ENCODE measurements at regions not wholly inside any gene's neighbourhood (a gene's known extent, or its start where the extent isn't known, plus 50 kb on each side); places are given as distances from the start of the nearest gene placed in this dataset.
"Not testable (repeated sequence)": the region's sequence is repeated elsewhere in the genome, so short reads cannot be mapped to it uniquely, and the experiment has no call there.

GRCh38 chr13:67917291-67917987 lies 687.3 kb upstream of the PCDH9 start:
- no peaks in the 10 kb centered on the region for H3K36me3 ChIP-seq (ENCODE audit: insufficient read depth, low read length, poor library complexity, severe bottlenecking)
- H3K9me3 ChIP-seq (ENCODE audit: low read depth, low read length, poor library complexity, severe bottlenecking) = no peaks in the 10 kb centered on the region
- no peak overlapping the region for H3K27ac ChIP-seq (ENCODE audit: low read depth, low read length, poor library complexity, severe bottlenecking)
- BruUV-seq (replicated peaks) = no TSS peak
- no peak overlapping the region for H3K4me3 ChIP-seq (ENCODE audit: low read depth, low read length, poor library complexity, severe bottlenecking)
- TF ChIP-seq CTCF (conservative IDR thresholded peaks at IDR 0.05; ENCODE audit: low read depth, low read length) = no peak
- no peak for TF ChIP-seq EZH2 (IDR thresholded peaks at IDR 0.05; ENCODE audit: borderline replicate concordance, low read depth, low read length, poor library complexity, severe bottlenecking)
- no peaks in the 10 kb centered on the region for H3K27me3 ChIP-seq (replicated peaks; ENCODE audit: insufficient read depth, low read depth, low read length, poor library complexity)
- ChIA-PET POLR2A (ENCODE audit: low non-redundant PET) (no interaction called here), CTCF (no interaction called here)
- H3K4me1 ChIP-seq (ENCODE audit: insufficient read depth, low read length, poor library complexity, severe bottlenecking) = no peaks in the 10 kb centered on the region
- intact Hi-C loops (cut with micrococcal nuclease; ENCODE audit: unreplicated experiment) = no loop called here
- DNase-seq (ENCODE audit: low spot score) = no peak

- CTCF ChIA-PET = no interaction called here
- Histone ChIP-seq H3K9me3 (ENCODE audit: low read depth, low read length, poor library complexity, severe bottlenecking) (no peaks in the 10 kb centered on the region), H3K27ac (ENCODE audit: low read depth, low read length, poor library complexity, severe bottlenecking) (no peak overlapping the region), H3K4me1 (ENCODE audit: insufficient read depth, low read length, poor library complexity, severe bottlenecking) (no peaks in the 10 kb centered on the region), H3K36me3 (ENCODE audit: insufficient read depth, low read length, poor library complexity, severe bottlenecking) (no peaks in the 10 kb centered on the region), H3K27me3 (replicated peaks; ENCODE audit: insufficient read depth, low read depth, low read length, poor library complexity) (no peaks in the 10 kb centered on the region), H3K4me3 (ENCODE audit: low read depth, low read length, poor library complexity, severe bottlenecking) (no peak overlapping the region)
- no peak for TF ChIP-seq EZH2 (IDR thresholded peaks at IDR 0.05; ENCODE audit: borderline replicate concordance, low read depth, low read length, poor library complexity, severe bottlenecking)
- TF ChIP-seq CTCF (conservative IDR thresholded peaks at IDR 0.05; ENCODE audit: low read depth, low read length) = no peak
- no TSS peak for BruUV-seq (replicated peaks)
- no peak for DNase-seq (ENCODE audit: low spot score)
- POLR2A ChIA-PET (ENCODE audit: low non-redundant PET) = no interaction called here
- intact Hi-C loops (cut with micrococcal nuclease; ENCODE audit: unreplicated experiment) = no loop called here
These were observed 686.5 kb upstream of the PCDH9 start for GRCh38 chr13:67916650-67917049.

- ChIA-PET CTCF (no interaction called here), POLR2A (ENCODE audit: low non-redundant PET) (no interaction called here)
- Histone ChIP-seq H3K4me1 (ENCODE audit: insufficient read depth, low read length, poor library complexity, severe bottlenecking) (no peaks in the 10 kb centered on the region), H3K9me3 (ENCODE audit: low read depth, low read length, poor library complexity, severe bottlenecking) (no peaks in the 10 kb centered on the region), H3K27me3 (replicated peaks; ENCODE audit: insufficient read depth, low read depth, low read length, poor library complexity) (no peaks in the 10 kb centered on the region), H3K4me3 (ENCODE audit: low read depth, low read length, poor library complexity, severe bottlenecking) (no peak overlapping the region), H3K36me3 (ENCODE audit: insufficient read depth, low read length, poor library complexity, severe bottlenecking) (no peaks in the 10 kb centered on the region), H3K27ac (ENCODE audit: low read depth, low read length, poor library complexity, severe bottlenecking) (no peak overlapping the region)
- DNase-seq (ENCODE audit: low spot score) = no peak
- no peak for TF ChIP-seq CTCF (conservative IDR thresholded peaks at IDR 0.05; ENCODE audit: low read depth, low read length)
- intact Hi-C loops (cut with micrococcal nuclease; ENCODE audit: unreplicated experiment) = no loop called here
- BruUV-seq (replicated peaks) = no TSS peak
These were observed 684.4 kb upstream of the PCDH9 start for GRCh38 chr13:67914535-67914934.

- DNase-seq (ENCODE audit: low spot score); POLR2A ChIA-PET (ENCODE audit: low non-redundant PET); H3K27me3 ChIP-seq (replicated peaks; ENCODE audit: insufficient read depth, low read depth, low read length, poor library complexity); H3K4me3 ChIP-seq (ENCODE audit: low read depth, low read length, poor library complexity, severe bottlenecking); H3K27ac ChIP-seq (ENCODE audit: low read depth, low read length, poor library complexity, severe bottlenecking); H3K9me3 ChIP-seq (ENCODE audit: low read depth, low read length, poor library complexity, severe bottlenecking); H3K36me3 ChIP-seq (ENCODE audit: insufficient read depth, low read length, poor library complexity, severe bottlenecking); CTCF ChIA-PET; H3K4me1 ChIP-seq (ENCODE audit: insufficient read depth, low read length, poor library complexity, severe bottlenecking); intact Hi-C loops (cut with micrococcal nuclease; ENCODE audit: unreplicated experiment); BruUV-seq (replicated peaks): not testable (repeated sequence)
These were observed 672.8 kb upstream of the PCDH9 start for GRCh38 chr13:67902960-67903359.

Data from A673 (cell line).